Loucy (cell line): ENCODE measurements at regions not wholly inside any gene's neighbourhood (a gene's known extent, or its start where the extent isn't known, plus 50 kb on each side); places are given as distances from the start of the nearest gene placed in this dataset.

Source experiments
- H2AFZ ChIP-seq: fragments of 200-600 bp; sonication (generic); 2 replicates; pipeline ENCODE4 v1.6.0; 2016; ENCODE audit warnings: antibody characterized with exemption, mild to moderate bottlenecking, low read length, moderate library complexity
- H3F3A ChIP-seq: fragments of 200-600 bp; 2 replicates; pipeline ENCODE4 v1.6.0; 2016; ENCODE audit warnings: antibody characterized with exemption, low read depth, mild to moderate bottlenecking
- H3K27me3 ChIP-seq: fragments of 200-600 bp; sonication (generic); 2 replicates; pipeline ENCODE4 v1.6.1; 2014; ENCODE audit warnings: low read length, mild to moderate bottlenecking; ENCODE audit not compliant: insufficient read depth, poor library complexity, severe bottlenecking
- H3K36me3 ChIP-seq: fragments of 200-600 bp; sonication (generic); 2 replicates; pipeline ENCODE4 v1.6.1; 2016; ENCODE audit warnings: low read length; ENCODE audit not compliant: insufficient read depth
- H3K4me1 ChIP-seq: fragments of 200-600 bp; sonication (generic); 2 replicates; pipeline ENCODE4 v1.5.1; 2014; ENCODE audit warnings: low read length, mild to moderate bottlenecking; ENCODE audit not compliant: insufficient read depth, poor library complexity, severe bottlenecking
- H3K4me2 ChIP-seq: fragments of 200-600 bp; sonication (generic); 2 replicates; pipeline ENCODE4 v1.6.0; 2014; ENCODE audit warnings: antibody characterized with exemption, low read length, low read depth, mild to moderate bottlenecking; ENCODE audit not compliant: poor library complexity, severe bottlenecking
- H3K4me3 ChIP-seq: fragments of 200-600 bp; sonication (generic); 2 replicates; pipeline ENCODE4 v1.5.1; 2014; ENCODE audit warnings: low read length, mild to moderate bottlenecking, mixed read lengths; ENCODE audit not compliant: poor library complexity, severe bottlenecking
- H3K79me2 ChIP-seq: fragments of 200-600 bp; sonication (generic); 2 replicates; pipeline ENCODE4 v1.6.1; 2014; ENCODE audit warnings: low read length; ENCODE audit not compliant: insufficient read depth
- H3K9ac ChIP-seq: fragments of 200-600 bp; sonication (generic); 2 replicates; pipeline ENCODE4 v1.6.0; 2014; ENCODE audit warnings: mild to moderate bottlenecking, low read depth, low read length, moderate library complexity; ENCODE audit not compliant: poor library complexity, severe bottlenecking
- H3K9me2 ChIP-seq: fragments of 200-600 bp; sonication (generic); replicated peaks from 2 replicates; pipeline ENCODE4 v1.6.1; 2016; ENCODE audit warnings: low read depth, low read length, mixed read lengths
- H3K9me3 ChIP-seq: fragments of 200-600 bp; sonication (generic); 2 replicates; pipeline ENCODE4 v1.6.1; 2014; ENCODE audit warnings: mild to moderate bottlenecking, antibody characterized with exemption, low read length, low read depth; ENCODE audit not compliant: insufficient read depth
- H4K20me1 ChIP-seq: fragments of 200-600 bp; sonication (generic); 2 replicates; pipeline ENCODE4 v1.6.0; 2014; ENCODE audit warnings: antibody characterized with exemption, low read length, mild to moderate bottlenecking; ENCODE audit not compliant: insufficient read depth, poor library complexity, severe bottlenecking
- CTCF ChIP-seq: fragments of 200-600 bp; sonication (generic); conservative IDR thresholded peaks from 2 replicates; pipeline ENCODE4 v1.5.1; 2014; ENCODE audit warnings: mild to moderate bottlenecking, antibody characterized with exemption, low read length
- EZH2phosphoT487 ChIP-seq: fragments of 200-600 bp; IDR thresholded peaks from 2 replicates; pipeline ENCODE4 v1.6.1; 2018; ENCODE audit warnings: antibody characterized with exemption, mild to moderate bottlenecking, moderate library complexity, borderline replicate concordance

- Histone ChIP-seq H4K20me1 (no peaks in the 10 kb centered on the region), H3K27me3 (no peaks in the 10 kb centered on the region), H3K79me2 (no peaks in the 10 kb centered on the region), H3K36me3 (no peaks in the 10 kb centered on the region), H3K4me3 (no peak overlapping the region), H3K9ac (no peak overlapping the region), H3K4me2 (no peak overlapping the region), H3K9me2 (no peaks in the 10 kb centered on the region), H3K9me3 (no peaks in the 10 kb centered on the region), H2AFZ (no peak overlapping the region), H3F3A (no peaks in the 10 kb centered on the region), H3K4me1 (no peaks in the 10 kb centered on the region)
- no peak for TF ChIP-seq CTCF
- no peak for TF ChIP-seq EZH2phosphoT487
Observed at GRCh38 chr3:117998071-117998470, 1036.6 kb downstream of the IGSF11 start.

GRCh38 chr3:118000219-118000618 is 1034.4 kb downstream of the IGSF11 start:
- Histone ChIP-seq H3F3A (no peaks in the 10 kb centered on the region), H2AFZ (no peak overlapping the region), H3K9ac (no peak overlapping the region), H3K4me1 (no peaks in the 10 kb centered on the region), H4K20me1 (no peaks in the 10 kb centered on the region), H3K4me3 (no peak overlapping the region), H3K4me2 (no peak overlapping the region), H3K9me2 (no peaks in the 10 kb centered on the region), H3K9me3 (no peaks in the 10 kb centered on the region), H3K27me3 (no peaks in the 10 kb centered on the region), H3K36me3 (no peaks in the 10 kb centered on the region), H3K79me2 (no peaks in the 10 kb centered on the region)
- TF ChIP-seq EZH2phosphoT487 (no peak), CTCF (no peak)

GRCh38 chr3:118001380-118001779 is 1033.3 kb downstream of the IGSF11 start:
- no peaks in the 10 kb centered on the region for H3F3A ChIP-seq
- H3K4me2 ChIP-seq, result no peak overlapping the region
- H4K20me1 ChIP-seq, result no peaks in the 10 kb centered on the region
- no peak overlapping the region for H3K4me3 ChIP-seq
- H3K79me2 ChIP-seq, result no peaks in the 10 kb centered on the region
- TF ChIP-seq EZH2phosphoT487 (no peak), CTCF (no peak)
- no peaks in the 10 kb centered on the region for H3K36me3 ChIP-seq
- no peak overlapping the region for H3K9ac ChIP-seq
- H3K27me3 ChIP-seq, result no peaks in the 10 kb centered on the region
- no peak overlapping the region for H2AFZ ChIP-seq
- no peaks in the 10 kb centered on the region for H3K4me1 ChIP-seq
- no peaks in the 10 kb centered on the region for H3K9me2 ChIP-seq
- H3K9me3 ChIP-seq, result no peaks in the 10 kb centered on the region
